HepG2 (cell line): ENCODE measurements at regions not wholly inside any gene's neighbourhood (a gene's known extent, or its start where the extent isn't known, plus 50 kb on each side); places are given as distances from the start of the nearest gene placed in this dataset.

Experiments
- ATAC-seq: fragments of 200-7000 bp; cut with Tn5 transposase; 3 replicates; pipeline ENCODE4 v1.9.1; 2020; ENCODE audit warnings: mild to moderate bottlenecking, moderate library complexity
- BruUV-seq: library from RNA; stranded (reverse); fragments of 400-500 nt; replicated peaks from 2 replicates; lab custom pipeline; 2021; lab: Mats Ljungman, UMichigan
- CTCF ChIA-PET: fragments of 300-600 bp; formaldehyde crosslinking; extraction: SDS; loops from one replicate; lab custom pipeline; 2021; ENCODE audit warnings: low total read pairs, inconsistent platforms, low intra/inter-chr PET ratio; lab: Yijun Ruan, JAX
- POLR2A ChIA-PET: fragments of 350-600 bp; sonication (Branson Sonifier 250); formaldehyde crosslinking; loops from one replicate; lab custom pipeline; 2020; ENCODE audit warnings: antibody characterized with exemption, inconsistent platforms; lab: Yijun Ruan, JAX
- DNase-seq: peaks from one replicate; pipeline ENCODE4 v3.0.0-alpha.2; 2015; ENCODE audit warnings: low spot score
- FAIRE-seq: peaks from 3 replicates; lab custom pipeline; 2011; peaks lifted over from hg19 to GRCh38; lab: Jason Lieb, UNC
- H2AFZ ChIP-seq: one replicate; pipeline ENCODE4 v1.6.1; 2011; ENCODE audit warnings: low read length, inconsistent platforms
- H3K27ac ChIP-seq: fragments of 300-600 bp; 3 replicates; pipeline ENCODE4 v1.8.0; 2011; ENCODE audit warnings: mixed run types, mild to moderate bottlenecking, mixed read lengths, low read length, inconsistent platforms; ENCODE audit not compliant: insufficient read depth; ENCODE audit errors: extremely low read length
- H3K27me3 ChIP-seq, 2 experiments: fragments of 200-600 bp in 1 of 2; 2 replicates in 1 of 2; 3 replicates in 1 of 2; pipeline versions ENCODE4 v1.6.0 to v1.8.0; 2011; ENCODE audit warnings: low read length in 2 of 2, mild to moderate bottlenecking in 2 of 2, moderate library complexity in 2 of 2, inconsistent platforms in 1 of 2; ENCODE audit not compliant: insufficient read depth in 2 of 2, control insufficient read depth in 1 of 2
- H3K36me3 ChIP-seq, 2 experiments: fragments of 200-600 bp in 1 of 2; replicated peaks in 1 of 2; 2 replicates in 1 of 2; 3 replicates in 1 of 2; pipeline versions ENCODE4 v1.5.1 to v1.8.0; 2011; ENCODE audit warnings: low read length in 2 of 2, inconsistent platforms in 1 of 2; ENCODE audit not compliant: insufficient read depth in 2 of 2, control insufficient read depth in 1 of 2
- H3K4me1 ChIP-seq: 2 replicates; pipeline ENCODE4 v1.5.1; 2012; ENCODE audit warnings: low read length, inconsistent platforms; ENCODE audit not compliant: insufficient read depth
- H3K4me2 ChIP-seq: 2 replicates; pipeline ENCODE4 v1.6.0; 2011; ENCODE audit warnings: low read depth, low read length, inconsistent platforms
- H3K4me3 ChIP-seq, 3 experiments: fragments of 200-600 bp in 1 of 3; sonication (generic), shearing (Covaris generic) in 1 of 3; replicated peaks in 1 of 3; 2 replicates each; pipeline ENCODE4 v1.5.1; 2011 to 2016; ENCODE audit warnings: low read length in 3 of 3, inconsistent platforms in 2 of 3, low read depth in 2 of 3, mild to moderate bottlenecking in 2 of 3, control low read depth in 1 of 3, mixed read lengths in 1 of 3; ENCODE audit not compliant: insufficient read depth in 1 of 3
- H3K79me2 ChIP-seq: one replicate; pipeline ENCODE4 v1.6.1; 2011; ENCODE audit warnings: low read length, inconsistent platforms; ENCODE audit not compliant: insufficient read depth
- H3K9ac ChIP-seq: 2 replicates; pipeline ENCODE4 v1.6.0; 2011; ENCODE audit warnings: mild to moderate bottlenecking, low read depth, low read length, inconsistent platforms; ENCODE audit not compliant: insufficient read depth
- H3K9me3 ChIP-seq: 2 replicates; pipeline ENCODE4 v1.5.1; 2012; ENCODE audit warnings: mild to moderate bottlenecking, low read length
- H4K20me1 ChIP-seq: 2 replicates; pipeline ENCODE4 v1.6.0; 2011; ENCODE audit warnings: inconsistent platforms, mild to moderate bottlenecking, low read length, moderate library complexity; ENCODE audit not compliant: insufficient read depth
- ARHGAP35 ChIP-seq: sonication (generic); formaldehyde crosslinking; IDR thresholded peaks from 2 replicates; pipeline ENCODE4 v1.9.0; 2022; ENCODE audit warnings: mild to moderate bottlenecking, inconsistent platforms, moderate library complexity, missing genetic modification reagents, borderline replicate concordance
- ATF7-NPFF ChIP-seq: sonication (generic); formaldehyde crosslinking; IDR thresholded peaks from 2 replicates; pipeline ENCODE4 v1.8.1; 2023; ENCODE audit warnings: mild to moderate bottlenecking, low read depth, missing genetic modification reagents, moderate library complexity
- EED ChIP-seq: sonication (generic); formaldehyde crosslinking; IDR thresholded peaks from 2 replicates; pipeline ENCODE4 v1.5.0; 2020; ENCODE audit warnings: mild to moderate bottlenecking, missing genetic modification reagents
- ESRRA ChIP-seq: sonication (generic); formaldehyde crosslinking; IDR thresholded peaks from 2 replicates; pipeline ENCODE4 v1.5.1; 2020; ENCODE audit warnings: mild to moderate bottlenecking, low read depth, missing genetic modification reagents
- FOXA3 ChIP-seq: IDR thresholded peaks from 2 replicates; pipeline ENCODE4 v1.6.1; 2016; ENCODE audit warnings: missing genetic modification reagents, missing compliant biosample characterization
- FOXM1 ChIP-seq: sonication (generic); formaldehyde crosslinking; IDR thresholded peaks from 2 replicates; pipeline ENCODE4 v1.5.0; 2020; ENCODE audit warnings: missing genetic modification reagents
- FOXP1 ChIP-seq, 2 experiments: fragments of 450-650 bp in 1 of 2; IDR thresholded peaks; 2 replicates each; pipeline ENCODE4 v1.6.1; 2017 to 2018; ENCODE audit warnings: antibody characterized with exemption in 1 of 2
- KMT2A ChIP-seq: sonication (generic); formaldehyde crosslinking; IDR thresholded peaks from 2 replicates; pipeline ENCODE4 v1.4.0; 2020; ENCODE audit warnings: missing genetic modification reagents
- NBN ChIP-seq: fragments of 450-650 bp; conservative IDR thresholded peaks from 2 replicates; pipeline ENCODE4 v1.6.1; 2017
- POLR2G ChIP-seq: fragments of 200-400 bp; formaldehyde crosslinking; IDR thresholded peaks from 2 replicates; pipeline ENCODE4 v1.6.1; 2018; ENCODE audit warnings: mild to moderate bottlenecking, low read depth, low read length, moderate library complexity
- THAP8 ChIP-seq: sonication (generic); formaldehyde crosslinking; IDR thresholded peaks from 2 replicates; pipeline ENCODE4 v1.5.1; 2020; ENCODE audit warnings: missing genetic modification reagents, mild to moderate bottlenecking, borderline replicate concordance
- WGBS: methylation state at CpG from one replicate; pipeline ENCODE4 v1.1.6; 2017; ENCODE audit warnings: low lambda C conversion rate; 5-methylcytosine and 5-hydroxymethylcytosine counted together
- in situ Hi-C: cut with HindIII; loops from 2 replicates; pipeline ENCODE4 v1.10.0; 2017; ENCODE audit warnings: low pct_unique_long_range_greater_than_20kb; ENCODE audit not compliant: extremely low pct_ligation_motif_present
- intact Hi-C: fragments of 100-400 bp; cut with micrococcal nuclease; formaldehyde crosslinking; loops from one replicate; pipeline ENCODE4 v1.10.0; 2022; ENCODE audit not compliant: unreplicated experiment
- TF ChIP-seq, protein P1 (sequence below): sonication (generic); formaldehyde crosslinking; IDR thresholded peaks from 2 replicates; pipeline ENCODE4 v1.8.0; 2022; ENCODE audit warnings: mild to moderate bottlenecking, missing genetic modification reagents; ENCODE audit not compliant: insufficient replicate concordance
- TF ChIP-seq, protein P2 (sequence below): sonication (generic); formaldehyde crosslinking; IDR thresholded peaks from 2 replicates; pipeline ENCODE4 v1.5.0; 2020; ENCODE audit warnings: mild to moderate bottlenecking, missing genetic modification reagents
- TF ChIP-seq, protein P3 (sequence below): sonication (generic); formaldehyde crosslinking; IDR thresholded peaks from 2 replicates; pipeline ENCODE4 v1.9.0; 2022; ENCODE audit warnings: missing genetic modification reagents, mild to moderate bottlenecking, borderline replicate concordance
- TF ChIP-seq, protein P4 (sequence below): sonication (generic); formaldehyde crosslinking; IDR thresholded peaks from 2 replicates; pipeline ENCODE4 v1.5.0; 2020; ENCODE audit warnings: mild to moderate bottlenecking, missing genetic modification reagents, moderate library complexity

- TF ChIP-seq, protein P1, sequence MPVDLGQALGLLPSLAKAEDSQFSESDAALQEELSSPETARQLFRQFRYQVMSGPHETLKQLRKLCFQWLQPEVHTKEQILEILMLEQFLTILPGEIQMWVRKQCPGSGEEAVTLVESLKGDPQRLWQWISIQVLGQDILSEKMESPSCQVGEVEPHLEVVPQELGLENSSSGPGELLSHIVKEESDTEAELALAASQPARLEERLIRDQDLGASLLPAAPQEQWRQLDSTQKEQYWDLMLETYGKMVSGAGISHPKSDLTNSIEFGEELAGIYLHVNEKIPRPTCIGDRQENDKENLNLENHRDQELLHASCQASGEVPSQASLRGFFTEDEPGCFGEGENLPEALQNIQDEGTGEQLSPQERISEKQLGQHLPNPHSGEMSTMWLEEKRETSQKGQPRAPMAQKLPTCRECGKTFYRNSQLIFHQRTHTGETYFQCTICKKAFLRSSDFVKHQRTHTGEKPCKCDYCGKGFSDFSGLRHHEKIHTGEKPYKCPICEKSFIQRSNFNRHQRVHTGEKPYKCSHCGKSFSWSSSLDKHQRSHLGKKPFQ: no peak
- TF ChIP-seq ESRRA (CRISPR knock-in tag) (no peak), FOXM1 (no peak)
These were observed 247.0 kb upstream of the RARB start (continued) for GRCh38 chr3:25181096-25181495.

DNA sequence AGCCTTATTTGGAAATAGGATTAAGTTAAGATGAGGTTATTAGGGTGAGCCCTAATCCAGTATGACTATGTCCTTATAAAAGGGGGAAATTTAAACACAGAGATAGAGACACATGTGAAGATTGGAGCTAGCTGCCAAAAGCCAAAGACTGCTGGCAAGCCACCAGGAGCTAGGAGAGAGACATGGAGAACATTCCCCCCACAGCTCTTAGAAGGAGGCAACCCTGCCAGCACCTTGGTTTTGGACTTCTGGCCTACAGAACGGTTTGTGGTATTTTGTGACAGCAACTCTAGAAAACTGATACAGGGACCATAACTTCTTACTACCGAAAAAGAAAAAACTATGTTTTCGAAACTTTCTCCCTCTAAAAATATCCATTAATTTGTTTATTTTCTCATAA is 245.3 kb upstream of the RARB start:
- Histone ChIP-seq H3K9ac (no peak overlapping the region), H3K36me3 (no peaks in the 10 kb centered on the region), H3K4me1 (no peaks in the 10 kb centered on the region), H3K4me3 (no peak overlapping the region), H3K9me3 (no peaks in the 10 kb centered on the region), H3K27ac (no peak overlapping the region), H4K20me1 (no peaks in the 10 kb centered on the region), H3K27me3 (no peaks in the 10 kb centered on the region), H3K79me2 (no peaks in the 10 kb centered on the region), H2AFZ (no peak overlapping the region), H3K4me2 (no peak overlapping the region)
- intact Hi-C loops (no loop called here), in situ Hi-C loops (no loop called here)
- CTCF ChIA-PET: no interaction called here
- POLR2A ChIA-PET: no interaction called here
- DNase-seq (no peak), FAIRE-seq (no peak), ATAC-seq (no peak)
- WGBS: 18% methylated on average over 3 of the region's 3 CpGs
- BruUV-seq: no TSS peak
- TF ChIP-seq, protein P2, sequence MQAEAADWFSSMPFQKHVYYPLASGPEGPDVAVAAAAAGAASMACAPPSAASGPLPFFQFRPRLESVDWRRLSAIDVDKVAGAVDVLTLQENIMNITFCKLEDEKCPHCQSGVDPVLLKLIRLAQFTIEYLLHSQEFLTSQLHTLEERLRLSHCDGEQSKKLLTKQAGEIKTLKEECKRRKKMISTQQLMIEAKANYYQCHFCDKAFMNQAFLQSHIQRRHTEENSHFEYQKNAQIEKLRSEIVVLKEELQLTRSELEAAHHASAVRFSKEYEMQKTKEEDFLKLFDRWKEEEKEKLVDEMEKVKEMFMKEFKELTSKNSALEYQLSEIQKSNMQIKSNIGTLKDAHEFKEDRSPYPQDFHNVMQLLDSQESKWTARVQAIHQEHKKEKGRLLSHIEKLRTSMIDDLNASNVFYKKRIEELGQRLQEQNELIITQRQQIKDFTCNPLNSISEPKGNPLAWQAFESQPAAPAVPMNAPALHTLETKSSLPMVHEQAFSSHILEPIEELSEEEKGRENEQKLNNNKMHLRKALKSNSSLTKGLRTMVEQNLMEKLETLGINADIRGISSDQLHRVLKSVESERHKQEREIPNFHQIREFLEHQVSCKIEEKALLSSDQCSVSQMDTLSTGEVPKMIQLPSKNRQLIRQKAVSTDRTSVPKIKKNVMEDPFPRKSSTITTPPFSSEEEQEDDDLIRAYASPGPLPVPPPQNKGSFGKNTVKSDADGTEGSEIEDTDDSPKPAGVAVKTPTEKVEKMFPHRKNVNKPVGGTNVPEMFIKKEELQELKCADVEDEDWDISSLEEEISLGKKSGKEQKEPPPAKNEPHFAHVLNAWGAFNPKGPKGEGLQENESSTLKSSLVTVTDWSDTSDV: no peak
- TF ChIP-seq ATF7-NPFF: no peak
- TF ChIP-seq ARHGAP35 (CRISPR knock-in tag): no peak
- no peak for TF ChIP-seq POLR2G
- no peak for TF ChIP-seq KMT2A (CRISPR knock-in tag)
- no peak for TF ChIP-seq EED (CRISPR knock-in tag)
- TF ChIP-seq FOXP1 (IDR thresholded peaks at IDR 0.05): no peak
- no peak for TF ChIP-seq FOXP1 (CRISPR knock-in tag; IDR thresholded peaks at IDR 0.05)
- TF ChIP-seq, protein P3, sequence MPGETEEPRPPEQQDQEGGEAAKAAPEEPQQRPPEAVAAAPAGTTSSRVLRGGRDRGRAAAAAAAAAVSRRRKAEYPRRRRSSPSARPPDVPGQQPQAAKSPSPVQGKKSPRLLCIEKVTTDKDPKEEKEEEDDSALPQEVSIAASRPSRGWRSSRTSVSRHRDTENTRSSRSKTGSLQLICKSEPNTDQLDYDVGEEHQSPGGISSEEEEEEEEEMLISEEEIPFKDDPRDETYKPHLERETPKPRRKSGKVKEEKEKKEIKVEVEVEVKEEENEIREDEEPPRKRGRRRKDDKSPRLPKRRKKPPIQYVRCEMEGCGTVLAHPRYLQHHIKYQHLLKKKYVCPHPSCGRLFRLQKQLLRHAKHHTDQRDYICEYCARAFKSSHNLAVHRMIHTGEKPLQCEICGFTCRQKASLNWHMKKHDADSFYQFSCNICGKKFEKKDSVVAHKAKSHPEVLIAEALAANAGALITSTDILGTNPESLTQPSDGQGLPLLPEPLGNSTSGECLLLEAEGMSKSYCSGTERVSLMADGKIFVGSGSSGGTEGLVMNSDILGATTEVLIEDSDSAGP (CRISPR knock-in tag): no peak
- TF ChIP-seq FOXA3 (CRISPR knock-in tag): no peak
- TF ChIP-seq NBN: no peak
- no peak for TF ChIP-seq THAP8 (CRISPR knock-in tag)
- TF ChIP-seq, protein P4, sequence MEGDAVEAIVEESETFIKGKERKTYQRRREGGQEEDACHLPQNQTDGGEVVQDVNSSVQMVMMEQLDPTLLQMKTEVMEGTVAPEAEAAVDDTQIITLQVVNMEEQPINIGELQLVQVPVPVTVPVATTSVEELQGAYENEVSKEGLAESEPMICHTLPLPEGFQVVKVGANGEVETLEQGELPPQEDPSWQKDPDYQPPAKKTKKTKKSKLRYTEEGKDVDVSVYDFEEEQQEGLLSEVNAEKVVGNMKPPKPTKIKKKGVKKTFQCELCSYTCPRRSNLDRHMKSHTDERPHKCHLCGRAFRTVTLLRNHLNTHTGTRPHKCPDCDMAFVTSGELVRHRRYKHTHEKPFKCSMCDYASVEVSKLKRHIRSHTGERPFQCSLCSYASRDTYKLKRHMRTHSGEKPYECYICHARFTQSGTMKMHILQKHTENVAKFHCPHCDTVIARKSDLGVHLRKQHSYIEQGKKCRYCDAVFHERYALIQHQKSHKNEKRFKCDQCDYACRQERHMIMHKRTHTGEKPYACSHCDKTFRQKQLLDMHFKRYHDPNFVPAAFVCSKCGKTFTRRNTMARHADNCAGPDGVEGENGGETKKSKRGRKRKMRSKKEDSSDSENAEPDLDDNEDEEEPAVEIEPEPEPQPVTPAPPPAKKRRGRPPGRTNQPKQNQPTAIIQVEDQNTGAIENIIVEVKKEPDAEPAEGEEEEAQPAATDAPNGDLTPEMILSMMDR (CRISPR knock-in tag): no peak
